SK-N-SH (cell line): ENCODE measurements at regions not wholly inside any gene's neighbourhood (a gene's known extent, or its start where the extent isn't known, plus 50 kb on each side); places are given as distances from the start of the nearest gene placed in this dataset.

ENCODE experiments used
- CTCF ChIP-seq: fragments of 200-600 bp; sonication (generic); IDR thresholded peaks from 2 replicates; pipeline ENCODE4 v1.6.1; 2017; ENCODE audit warnings: antibody characterized with exemption, mild to moderate bottlenecking, moderate library complexity
- GABPA ChIP-seq: IDR thresholded peaks from 2 replicates; pipeline ENCODE4 v1.4.0; 2012; ENCODE audit warnings: low read depth, mild to moderate bottlenecking
- JUND ChIP-seq: IDR thresholded peaks from 2 replicates; pipeline ENCODE4 v1.4.0; 2012
- MAX ChIP-seq: IDR thresholded peaks from 2 replicates; pipeline ENCODE4 v1.4.0; 2012; ENCODE audit warnings: low read depth
- MXI1 ChIP-seq: IDR thresholded peaks from 2 replicates; pipeline ENCODE4 v1.6.1; 2012; ENCODE audit warnings: mild to moderate bottlenecking, low read depth, low read length, improper control_type of control experiment
- POLR2AphosphoS5 ChIP-seq: IDR thresholded peaks from 2 replicates; pipeline ENCODE4 v1.6.1; 2012; ENCODE audit warnings: low read depth, low read length
- RAD21 ChIP-seq: IDR thresholded peaks from 2 replicates; pipeline ENCODE4 v1.6.1; 2012; ENCODE audit warnings: mild to moderate bottlenecking, low read length
- SMC3 ChIP-seq: IDR thresholded peaks from 2 replicates; pipeline ENCODE4 v1.6.1; 2012; ENCODE audit warnings: low read depth, low read length, improper control_type of control experiment
- TCF12 ChIP-seq: IDR thresholded peaks from 2 replicates; pipeline ENCODE4 v1.4.0; 2012
- TEAD4 ChIP-seq: IDR thresholded peaks from 2 replicates; pipeline ENCODE4 v1.4.0; 2012; ENCODE audit warnings: mild to moderate bottlenecking, borderline replicate concordance; ENCODE audit not compliant: insufficient read depth

GRCh38 chr10:21060626-21061025 lies 163.5 kb upstream of the NEBL start:
- TF ChIP-seq JUND (no peak), CTCF (no peak), TEAD4 (no peak), MAX (no peak), MXI1 (no peak), POLR2AphosphoS5 (no peak), TCF12 (no peak), SMC3 (no peak), RAD21 (no peak), GABPA (no peak)
